Activated gamma-delta T cell treated with anti-CD3 and anti-CD28 coated beads, Interleukin-2, amount 50 U/mL, for 16 hours (primary cell): ENCODE measurements at regions not wholly inside any gene's neighbourhood (a gene's known extent, or its start where the extent isn't known, plus 50 kb on each side); places are given as distances from the start of the nearest gene placed in this dataset.

Experiments
- DNase-seq: peaks from one replicate; pipeline ENCODE4 v3.0.0-alpha.2; 2020; ENCODE audit warnings: low read depth

DNA sequence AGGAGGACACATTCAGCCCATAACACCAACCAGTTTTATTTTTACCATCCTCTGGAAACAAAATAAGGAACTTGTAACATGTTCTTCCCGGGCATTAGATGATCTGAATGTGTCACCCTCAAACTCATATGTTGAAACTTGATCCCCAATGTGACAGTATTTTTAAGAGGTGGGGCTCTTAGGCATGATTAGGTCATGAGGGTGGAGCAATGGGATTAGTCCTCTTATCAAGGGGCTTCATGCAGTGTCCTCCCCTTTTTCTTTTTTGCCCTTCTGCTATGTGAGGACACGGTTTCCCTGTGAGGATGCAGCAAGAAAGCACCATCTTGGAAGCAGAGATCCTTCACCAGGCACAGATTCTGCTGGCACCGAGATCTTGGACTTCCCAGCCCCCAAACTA, 401.5 kb upstream of the TRIB2 start:
- no peak for DNase-seq

DNA sequence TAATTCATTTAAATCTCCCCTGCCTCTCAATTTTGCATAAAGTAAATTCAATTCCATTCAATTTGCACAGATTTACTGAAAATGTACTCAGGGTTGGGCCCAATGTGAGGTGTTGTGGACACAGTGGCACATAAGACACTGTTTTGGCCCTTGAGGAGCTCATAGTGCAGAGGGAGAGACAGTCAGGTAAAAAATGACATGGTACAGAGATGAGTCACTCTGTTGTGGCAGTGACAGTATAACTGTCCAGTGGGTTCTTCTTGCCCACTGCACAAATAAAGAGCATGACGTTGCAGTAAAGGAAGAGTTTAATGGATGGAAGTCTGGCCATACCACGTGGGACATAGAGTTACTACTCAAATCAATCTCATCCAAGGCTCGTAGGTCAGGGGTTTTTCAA, 400.3 kb upstream of the TRIB2 start:
- DNase-seq: no peak

DNA sequence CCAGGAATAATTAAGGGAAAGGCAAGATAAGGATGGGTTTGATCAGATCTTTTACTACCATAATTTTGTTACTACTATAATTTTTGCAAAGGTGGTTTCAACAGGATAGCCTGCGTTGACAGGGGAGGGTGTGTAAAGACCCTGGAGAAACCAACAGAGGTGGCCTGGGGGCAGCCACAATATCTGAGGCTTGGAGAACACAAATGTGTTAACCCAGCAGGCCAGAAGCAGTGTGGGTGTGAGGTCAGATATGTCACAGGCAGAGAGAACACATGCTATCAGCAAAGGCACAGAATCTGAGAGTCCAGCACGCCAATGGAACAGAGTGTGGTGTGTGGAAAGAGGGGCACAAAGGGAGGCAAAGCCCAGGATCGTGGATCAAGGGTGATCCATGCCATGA, 399.4 kb upstream of the TRIB2 start:
- no peak for DNase-seq

DNA sequence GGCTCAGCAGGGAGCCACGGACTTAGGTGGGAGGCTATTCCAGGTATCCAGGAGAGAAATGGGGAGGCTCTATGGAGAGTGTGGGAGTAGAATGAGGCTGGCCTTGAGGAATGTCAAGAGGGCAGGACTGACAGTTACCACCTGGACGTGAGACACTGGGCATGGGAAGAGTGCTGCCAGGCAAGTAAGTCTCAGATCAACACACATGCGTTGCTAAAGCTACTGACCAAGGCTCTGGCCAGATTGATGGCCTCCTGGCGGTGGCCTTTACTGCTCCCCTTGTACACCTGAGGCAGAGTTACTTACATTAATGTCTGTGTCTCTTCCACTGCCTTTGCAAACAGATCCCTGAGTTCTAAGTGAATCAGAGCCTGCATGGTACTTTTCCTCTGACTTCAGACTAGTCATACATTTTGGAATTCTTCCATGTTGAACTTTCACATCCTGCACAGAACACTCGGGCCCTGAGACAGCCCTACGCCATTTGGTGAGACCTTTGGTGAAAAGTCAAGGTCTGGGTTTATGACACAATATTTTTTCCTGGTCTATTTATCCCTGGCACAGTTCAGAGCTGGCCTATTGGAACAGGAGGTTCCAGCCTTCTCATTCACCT, 398.8 kb upstream of the TRIB2 start:
- DNase-seq: no peak

DNA sequence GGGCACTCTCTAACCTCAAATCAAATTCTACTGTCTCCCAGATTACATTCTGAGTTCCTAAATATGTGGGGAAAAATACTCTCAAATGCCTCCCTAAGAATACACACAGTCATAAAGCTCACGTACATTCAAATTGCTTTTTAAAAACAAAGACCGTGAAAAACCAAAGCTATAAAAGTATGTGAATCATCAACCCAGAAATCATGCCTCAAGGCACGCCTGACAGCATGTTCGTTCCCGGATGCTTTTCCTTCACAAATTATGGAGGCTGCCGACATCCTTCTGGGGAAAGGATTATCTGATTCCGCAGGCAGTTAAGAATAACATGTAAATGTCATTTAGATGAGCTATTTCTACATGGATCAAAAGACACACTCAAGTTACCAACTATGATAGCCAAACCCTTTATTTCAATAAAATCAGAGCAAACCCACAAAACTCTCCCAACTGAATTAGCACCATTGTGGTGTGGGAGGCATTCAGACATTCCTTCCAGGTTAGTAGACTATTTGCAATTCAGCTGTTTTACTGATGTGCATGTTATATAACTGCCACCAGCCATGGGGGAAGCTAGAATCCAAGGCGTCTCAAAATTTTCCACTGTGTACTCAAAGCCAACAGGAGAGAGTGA, 398.2 kb upstream of the TRIB2 start:
- DNase-seq: no peak

DNA sequence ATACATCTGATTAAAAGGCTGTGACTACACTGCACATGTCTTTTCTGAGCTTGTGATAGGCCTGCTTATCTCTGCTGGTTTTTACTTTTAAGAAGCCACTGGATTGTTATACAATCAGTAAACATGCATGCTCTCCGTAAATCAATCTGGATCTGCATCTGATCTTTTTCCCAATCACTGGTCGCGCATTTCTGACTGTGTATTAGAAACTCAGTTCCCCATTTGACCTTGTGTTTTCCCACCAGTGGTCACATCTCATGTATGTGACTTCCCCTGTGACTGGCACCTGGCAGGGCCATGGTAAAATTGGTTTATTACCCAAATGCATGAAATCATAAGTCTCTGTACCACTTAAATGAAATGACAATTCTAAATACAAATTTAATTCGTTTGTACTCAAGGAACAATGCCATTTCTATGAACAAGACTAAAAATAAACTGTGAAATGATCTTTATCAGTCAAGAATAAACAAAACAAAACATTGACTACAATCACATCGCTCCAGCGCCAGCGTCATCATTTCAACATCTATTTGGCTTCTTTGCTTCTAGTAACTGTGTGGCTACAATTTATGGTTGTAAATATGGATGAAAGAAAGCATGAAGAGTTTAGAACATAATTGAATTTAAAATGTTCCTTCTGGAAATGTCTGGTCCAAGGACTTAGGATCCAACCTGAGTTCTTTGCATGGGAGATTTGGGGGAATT, 396.6 kb upstream of the TRIB2 start:
- no peak for DNase-seq

DNA sequence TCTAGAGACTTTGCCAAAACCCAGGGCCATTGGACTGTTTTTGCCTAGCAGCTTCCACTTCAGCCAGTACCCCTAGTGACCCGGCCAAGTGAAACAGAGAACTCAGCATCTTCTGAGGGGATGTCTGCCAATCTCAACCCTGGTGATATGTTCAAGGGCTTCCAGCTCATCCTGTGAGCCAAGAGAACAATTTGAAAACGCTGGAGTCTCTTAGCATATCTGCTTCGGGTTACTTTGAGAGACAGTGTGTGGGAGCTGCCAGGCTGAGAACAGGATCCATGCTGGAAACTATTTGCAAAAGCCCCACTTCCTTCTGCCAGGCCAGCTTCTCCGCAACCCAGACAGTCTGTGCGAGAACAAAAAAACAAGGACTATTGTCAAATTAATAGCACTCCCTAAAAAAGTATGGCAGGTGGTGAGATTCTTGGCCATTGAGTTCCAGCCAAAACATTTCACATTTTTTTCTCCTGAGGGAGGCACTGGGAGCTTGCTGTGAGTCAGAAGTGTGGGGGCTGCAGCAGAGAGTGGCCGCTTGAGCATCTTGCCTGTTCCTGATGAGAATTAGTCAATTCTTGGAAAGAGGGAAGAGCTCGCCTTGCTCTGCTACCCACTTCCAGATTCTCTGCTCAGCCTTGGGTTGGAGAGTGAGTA, 395.6 kb upstream of the TRIB2 start:
- no peak for DNase-seq

DNA sequence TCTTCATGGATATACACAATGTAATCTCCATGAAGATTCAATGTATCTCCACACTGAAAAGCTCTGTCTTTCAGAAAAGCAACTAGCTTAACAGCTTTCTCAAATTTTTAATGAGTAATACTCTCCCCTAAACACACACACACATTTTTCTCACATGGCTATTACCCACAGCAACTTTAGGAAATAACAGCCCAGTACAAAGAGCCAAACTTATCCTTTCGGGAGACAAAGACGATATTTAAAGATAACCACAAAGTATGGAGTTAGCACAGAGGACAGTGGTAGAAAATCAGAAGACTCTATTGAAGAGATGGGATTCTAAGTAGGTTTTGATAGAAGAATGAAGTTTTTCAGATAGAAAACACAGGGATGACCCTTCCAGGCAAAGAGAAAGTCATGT, 394.9 kb upstream of the TRIB2 start:
- no peak for DNase-seq

DNA sequence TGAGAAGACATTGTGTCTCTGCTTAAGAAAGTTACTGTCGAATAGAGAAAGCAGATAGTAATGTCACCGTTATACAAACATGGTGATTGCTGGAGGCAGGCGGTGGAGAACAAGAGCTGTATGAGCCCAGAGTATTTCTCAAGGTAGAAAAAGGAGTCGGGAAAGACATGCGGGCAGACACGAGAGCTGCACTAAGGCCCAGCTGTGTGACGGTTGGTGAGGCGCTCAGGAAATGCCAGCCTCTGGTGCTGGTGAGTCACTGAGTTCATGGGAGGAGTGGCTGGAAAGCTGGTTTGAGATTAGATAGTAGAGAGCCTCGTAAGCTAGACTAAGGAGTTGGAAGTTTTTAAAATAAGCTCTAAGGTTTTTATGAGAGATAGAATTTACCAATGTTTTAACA, 390.9 kb upstream of the TRIB2 start:
- DNase-seq: no peak

DNA sequence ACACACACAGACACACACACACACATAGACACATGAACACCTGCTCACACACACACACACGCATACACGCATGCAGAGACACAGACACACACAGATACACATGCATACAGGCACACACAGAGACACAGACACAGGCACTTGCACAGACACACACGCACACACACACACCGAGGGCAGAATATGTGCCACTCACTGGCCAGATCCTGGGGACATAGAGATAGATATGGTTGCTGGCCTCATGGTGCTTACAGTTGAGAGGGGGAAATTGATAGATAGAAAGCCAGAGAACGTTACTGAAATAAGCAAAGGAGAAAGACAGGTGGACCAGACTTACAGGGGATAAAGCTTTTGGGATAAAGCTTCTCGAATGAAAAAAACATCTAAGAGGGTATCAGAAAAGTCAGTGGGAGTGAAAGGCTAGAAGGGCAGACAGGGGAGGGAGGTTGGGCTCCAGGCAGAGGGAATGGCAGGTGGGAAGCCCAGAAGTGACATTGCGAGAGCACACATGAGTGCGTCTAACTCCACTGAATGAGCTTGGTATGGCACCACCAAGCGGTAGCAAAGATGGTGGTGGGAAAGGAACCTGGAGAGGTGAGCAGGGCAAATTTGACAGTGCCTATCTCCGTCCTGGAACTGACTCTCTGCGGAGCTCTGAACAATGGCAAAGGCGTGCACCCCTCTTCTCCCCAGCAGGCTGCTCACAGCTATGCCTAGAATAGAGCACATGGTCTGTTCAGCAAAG, 390.1 kb upstream of the TRIB2 start:
- DNase-seq: no peak

DNA sequence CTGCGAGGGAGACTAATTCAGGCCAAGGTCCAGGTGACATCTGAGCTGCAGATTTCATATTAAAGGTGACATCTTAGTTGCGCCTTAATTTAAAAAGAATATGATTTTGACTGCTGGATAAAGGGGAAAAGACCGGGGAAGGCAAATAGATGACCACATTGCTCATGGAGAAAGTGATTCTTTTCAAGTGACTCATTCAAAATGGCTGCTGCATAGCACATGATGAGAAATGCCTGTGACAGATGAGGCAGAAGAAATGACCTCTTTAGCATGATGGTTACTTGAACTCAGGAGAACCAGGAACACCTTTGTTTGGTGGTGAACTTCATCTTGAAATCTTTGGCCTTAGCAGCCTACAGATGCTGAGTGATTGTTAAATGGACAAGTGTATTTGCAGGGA, 385.8 kb upstream of the TRIB2 start:
- no peak for DNase-seq

DNA sequence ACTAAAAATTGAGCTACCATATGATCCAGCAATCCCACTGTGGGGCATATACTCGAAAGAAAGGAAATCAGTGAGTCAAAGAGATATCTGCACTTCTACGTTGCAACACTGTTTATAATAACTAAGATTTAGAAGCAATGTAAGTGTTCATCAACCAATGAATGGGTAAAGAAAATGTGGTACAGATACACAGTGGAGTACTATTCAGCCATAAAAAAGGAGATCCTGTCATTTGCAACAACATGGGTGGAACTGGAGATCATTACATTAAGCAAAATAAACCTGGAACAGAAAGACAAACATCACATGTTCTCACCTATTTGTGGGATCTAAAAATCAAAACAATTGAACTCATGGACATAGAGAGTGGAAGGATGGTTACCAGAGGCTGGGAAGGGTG, 385.0 kb upstream of the TRIB2 start:
- DNase-seq: no peak

DNA sequence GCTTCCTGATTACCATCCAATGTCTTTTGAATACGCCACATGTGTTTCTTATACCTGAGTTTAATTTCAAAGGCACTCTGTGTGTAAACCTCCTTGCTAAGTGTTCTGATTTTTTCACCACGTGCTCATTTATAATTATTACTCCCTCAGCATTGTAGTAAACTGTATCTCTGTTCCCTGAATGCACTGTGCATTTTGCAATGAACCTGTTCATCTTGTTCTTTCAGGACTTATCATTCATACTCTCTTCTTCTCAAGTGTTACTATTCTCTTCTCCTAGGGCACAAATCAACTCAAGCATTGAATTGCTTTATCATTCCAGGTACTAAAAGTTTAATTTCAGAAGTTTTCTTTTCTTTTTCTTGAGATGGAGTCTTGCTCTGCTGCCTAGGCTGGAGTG, 383.4 kb upstream of the TRIB2 start:
- no peak for DNase-seq

DNA sequence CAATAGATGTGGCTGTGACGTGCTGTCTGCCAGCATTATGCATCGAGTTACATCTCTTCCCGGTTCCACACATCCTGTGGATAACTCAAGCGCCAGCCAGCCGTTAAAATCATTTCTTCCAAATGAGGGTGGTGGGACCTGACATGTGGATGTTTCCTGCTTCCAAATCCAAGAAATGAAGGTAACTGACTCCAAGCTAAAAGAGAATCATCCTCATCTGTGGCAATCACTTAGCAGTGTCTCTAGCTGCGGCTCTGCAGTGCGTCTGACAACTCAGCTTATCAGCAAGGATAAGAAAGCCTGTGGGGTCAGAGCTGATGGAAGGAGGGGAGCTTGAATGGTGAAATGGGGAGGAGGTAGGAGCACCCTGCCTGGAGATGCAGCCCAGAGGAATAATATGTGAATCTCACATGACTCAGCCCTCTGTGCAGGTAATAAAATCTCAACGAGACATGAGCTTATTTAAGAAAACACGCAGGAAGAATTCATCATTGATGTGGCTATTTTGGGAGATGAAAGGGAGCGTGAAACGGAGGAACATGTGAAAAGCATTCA, 382.2 kb upstream of the TRIB2 start:
- DNase-seq: no peak

DNA sequence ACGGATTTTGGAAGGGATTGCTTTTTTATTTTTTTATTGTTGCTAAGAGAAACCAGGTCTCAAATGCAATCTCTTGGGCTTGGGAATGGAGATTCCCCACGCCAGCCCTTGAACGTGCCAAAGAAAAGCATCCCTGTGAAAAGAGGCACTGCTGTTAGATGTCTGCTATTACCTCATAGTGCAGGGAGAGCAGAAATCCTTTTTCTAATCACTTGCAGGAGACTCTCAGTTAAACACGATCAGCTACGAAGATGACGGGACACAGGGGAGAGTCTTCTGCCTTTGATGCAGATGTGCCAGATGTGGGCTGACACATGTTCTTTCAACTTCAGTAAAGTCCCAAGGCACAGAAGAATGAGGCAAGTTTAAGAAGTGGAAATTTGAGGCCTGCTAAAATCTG, 381.6 kb upstream of the TRIB2 start:
- no peak for DNase-seq

DNA sequence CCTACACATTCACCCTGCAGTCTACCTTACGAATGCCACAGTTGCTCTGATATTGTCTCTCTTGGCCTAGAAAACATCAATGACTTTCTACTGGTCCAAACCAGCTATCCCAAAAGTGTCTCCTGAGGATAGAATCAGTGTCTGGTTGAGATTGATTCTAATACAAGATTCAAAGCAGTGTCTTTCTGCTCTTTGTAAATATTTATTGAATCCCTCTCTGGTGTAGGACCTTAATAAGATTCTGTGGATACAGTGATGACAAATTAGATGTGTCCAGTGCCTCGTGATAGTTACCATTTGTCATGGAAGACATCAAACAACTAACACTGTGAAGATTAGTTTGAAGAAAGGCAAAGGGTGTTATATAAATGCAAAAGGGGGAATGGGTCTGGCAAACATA, 380.7 kb upstream of the TRIB2 start:
- DNase-seq: no peak

DNA sequence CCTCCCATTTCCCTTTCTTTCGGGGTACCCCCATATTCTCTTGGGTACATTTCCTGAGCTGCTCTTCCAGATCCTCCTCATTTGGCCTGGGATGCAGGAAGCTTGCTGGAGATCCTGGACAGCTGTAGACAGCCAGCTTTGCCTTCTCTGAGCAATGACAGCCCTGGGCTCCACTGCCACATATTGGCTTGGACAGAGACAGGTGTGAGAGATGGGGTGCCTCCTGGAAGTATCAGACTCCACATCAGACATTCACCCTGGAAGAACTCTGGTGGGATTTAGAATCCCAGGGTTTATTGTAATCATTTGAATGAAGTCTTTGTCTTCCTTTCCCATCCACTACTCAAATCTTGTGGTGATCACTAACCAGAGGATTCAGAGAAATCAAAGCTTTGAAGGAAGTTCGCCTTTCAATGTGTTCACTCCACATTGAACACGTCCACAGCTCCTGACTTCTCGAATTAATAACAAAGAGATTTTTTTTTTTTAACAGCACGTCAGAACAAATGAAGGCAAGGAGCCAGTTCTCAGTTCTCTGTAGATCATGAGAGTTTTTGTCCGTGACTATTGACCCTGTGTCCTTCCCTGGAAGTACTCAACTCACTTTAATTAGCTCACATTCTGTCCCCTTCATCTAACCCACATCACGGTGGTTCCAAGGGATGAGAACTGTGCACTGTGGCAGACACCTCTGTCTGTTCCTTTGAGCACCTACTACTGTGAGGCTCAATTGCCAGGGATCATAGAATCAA, 377.6 kb upstream of the TRIB2 start:
- no peak for DNase-seq

DNA sequence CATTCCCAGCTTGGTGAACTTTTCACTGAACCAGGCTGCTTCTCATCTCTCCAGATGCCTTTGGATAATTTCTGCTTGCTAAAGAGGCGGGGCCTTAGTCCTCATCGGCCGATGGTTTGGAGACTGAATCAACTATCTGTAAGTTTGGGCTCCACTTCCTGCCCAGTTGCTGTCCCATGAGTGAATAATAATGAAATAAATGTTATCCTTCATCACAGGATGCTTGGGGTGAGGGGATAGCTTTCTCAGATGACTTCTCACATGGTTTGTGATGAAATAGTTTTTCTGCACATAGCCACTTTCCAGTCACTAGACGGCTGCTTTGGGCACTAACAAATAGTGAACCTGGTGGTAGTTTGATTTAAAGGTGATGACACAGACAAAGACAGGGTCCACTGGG, 376.6 kb upstream of the TRIB2 start:
- no peak for DNase-seq

DNA sequence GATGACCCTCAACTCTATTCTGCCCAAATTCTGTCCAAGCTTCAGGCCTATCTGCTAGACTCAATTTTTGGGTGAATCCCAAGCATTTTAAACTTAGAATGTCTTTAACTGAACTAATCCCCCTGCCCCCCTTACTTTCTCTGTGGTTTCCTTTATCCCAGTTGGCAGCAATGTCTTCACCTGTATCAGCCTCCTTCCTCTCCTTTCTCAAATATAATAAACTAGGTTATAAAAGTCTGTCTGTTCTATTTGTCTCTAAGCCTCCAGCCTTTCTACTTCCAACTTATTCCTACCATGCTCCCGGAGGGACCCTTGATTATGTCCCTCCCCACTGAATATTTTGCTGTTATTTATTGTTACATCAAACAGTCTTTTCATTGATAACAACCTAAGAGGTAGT, 375.5 kb upstream of the TRIB2 start:
- DNase-seq: no peak

DNA sequence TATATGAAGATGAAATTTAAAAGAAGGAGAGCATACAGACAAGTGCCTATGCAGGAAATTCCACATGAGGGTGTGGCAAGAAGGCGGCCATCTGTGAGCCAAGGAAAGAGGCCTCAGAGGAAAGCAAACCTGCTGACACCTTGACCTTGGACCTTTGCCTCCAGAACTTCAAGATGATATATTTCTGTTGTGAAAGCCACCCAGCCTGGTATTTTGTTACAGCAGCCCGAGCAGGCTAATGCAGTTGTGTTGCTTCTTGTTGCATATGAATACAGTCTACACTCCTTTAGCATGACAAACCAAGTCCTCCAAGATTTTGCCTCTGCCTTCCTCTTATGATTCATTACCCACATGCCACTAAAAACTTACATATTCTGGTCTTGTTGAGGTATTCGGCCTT, 374.8 kb upstream of the TRIB2 start:
- DNase-seq: no peak

DNA sequence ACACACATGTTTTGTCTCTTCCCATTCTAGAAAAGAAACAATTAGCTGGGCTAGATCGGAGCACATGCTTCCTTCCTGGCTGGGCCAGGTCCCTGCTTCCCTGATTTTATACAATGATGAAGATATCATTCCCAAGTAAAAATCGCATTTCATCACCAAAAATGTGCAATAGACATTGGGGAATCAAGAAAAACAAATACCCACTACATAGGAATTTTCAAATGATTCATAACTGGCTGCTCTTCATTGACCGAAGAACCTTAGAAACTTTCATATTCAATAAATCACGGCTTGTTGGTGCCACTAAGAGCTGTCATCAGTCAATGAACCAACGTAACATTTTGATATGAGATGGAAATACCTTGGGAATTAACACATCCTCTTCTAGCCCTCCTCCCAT, 373.6 kb upstream of the TRIB2 start:
- DNase-seq: no peak

DNA sequence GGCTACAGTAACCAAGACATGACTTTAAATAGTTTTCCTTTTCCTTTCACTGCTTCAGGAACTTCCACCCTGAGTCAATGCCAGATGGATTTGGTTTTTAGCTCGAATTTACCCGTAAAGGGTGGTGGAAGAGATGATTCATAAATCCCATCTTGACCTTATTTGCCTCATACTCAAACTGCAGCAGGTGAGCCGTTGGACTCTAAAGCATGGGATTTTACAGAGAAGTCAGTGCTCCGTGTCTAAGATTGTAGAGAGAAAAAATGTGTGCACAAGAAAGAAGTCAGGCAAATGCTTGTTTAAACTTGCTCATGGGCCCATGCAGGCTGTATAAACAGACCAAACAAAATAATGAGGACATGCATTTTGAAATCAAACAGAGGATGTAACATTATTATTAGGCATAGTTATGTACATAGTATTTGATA, 369.7 kb upstream of the TRIB2 start:
- DNase-seq: no peak
